ENCODE measurements at regions not wholly inside any gene's neighbourhood (a gene's known extent, or its start where the extent isn't known, plus 50 kb on each side); places are given as distances from the start of the nearest gene placed in this dataset.

- no peaks in the 10 kb centered on the region for H4K20me1 ChIP-seq (ENCODE audit: low read depth, low read length)
- no peak overlapping the region for H3K4me3 ChIP-seq (ENCODE audit: insufficient read depth, low read length, poor library complexity, severe bottlenecking)
- TF ChIP-seq EZH2phosphoT487 (conservative IDR thresholded peaks at IDR 0.05; ENCODE audit: low read length) (no peak), CTCF (IDR thresholded peaks at IDR 0.05; ENCODE audit: insufficient read depth, low read length, poor library complexity, severe bottlenecking) (no peak)
- no peaks in the 10 kb centered on the region for H3K9me2 ChIP-seq (replicated peaks; ENCODE audit: insufficient read depth, low read length)
- no peak overlapping the region for H3K9ac ChIP-seq (ENCODE audit: low read length)
- no peak overlapping the region for H3K4me2 ChIP-seq (ENCODE audit: low read depth, low read length, poor library complexity, severe bottlenecking)
- H3F3A ChIP-seq (ENCODE audit: insufficient read depth), result no peaks in the 10 kb centered on the region
- no peaks in the 10 kb centered on the region for H3K9me3 ChIP-seq (ENCODE audit: insufficient read depth, low read length)
- no peak overlapping the region for H2AFZ ChIP-seq (ENCODE audit: low read depth, low read length, severe bottlenecking)
- no peaks in the 10 kb centered on the region for H3K36me3 ChIP-seq (ENCODE audit: low read length)
- H3K79me2 ChIP-seq (ENCODE audit: insufficient read depth, low read length), result no peaks in the 10 kb centered on the region
- no peak overlapping the region for H3K27ac ChIP-seq (ENCODE audit: low read depth, low read length)
- H3K27me3 ChIP-seq (ENCODE audit: low read length), result no peaks in the 10 kb centered on the region
Measured at GRCh38 chr2:180707884-180708205, 272.6 kb upstream of the UBE2E3 start.

GRCh38 chr2:180707175-180707883 is 273.1 kb upstream of the UBE2E3 start:
- Histone ChIP-seq H3K9ac (ENCODE audit: low read length) (no peak overlapping the region), H3K9me2 (replicated peaks; ENCODE audit: insufficient read depth, low read length) (no peaks in the 10 kb centered on the region), H3K27ac (ENCODE audit: low read depth, low read length) (no peak overlapping the region), H3K4me3 (ENCODE audit: insufficient read depth, low read length, poor library complexity, severe bottlenecking) (no peak overlapping the region), H3K27me3 (ENCODE audit: low read length) (no peaks in the 10 kb centered on the region), H3K36me3 (ENCODE audit: low read length) (no peaks in the 10 kb centered on the region), H3F3A (ENCODE audit: insufficient read depth) (no peaks in the 10 kb centered on the region), H3K9me3 (ENCODE audit: insufficient read depth, low read length) (no peaks in the 10 kb centered on the region), H3K4me2 (ENCODE audit: low read depth, low read length, poor library complexity, severe bottlenecking) (no peak overlapping the region), H2AFZ (ENCODE audit: low read depth, low read length, severe bottlenecking) (no peak overlapping the region), H3K79me2 (ENCODE audit: insufficient read depth, low read length) (no peaks in the 10 kb centered on the region), H4K20me1 (ENCODE audit: low read depth, low read length) (no peaks in the 10 kb centered on the region)
- TF ChIP-seq CTCF (IDR thresholded peaks at IDR 0.05; ENCODE audit: insufficient read depth, low read length, poor library complexity, severe bottlenecking) (no peak), EZH2phosphoT487 (conservative IDR thresholded peaks at IDR 0.05; ENCODE audit: low read length) (no peak)

GRCh38 chr2:180706694-180707093 is 273.7 kb upstream of the UBE2E3 start:
- Histone ChIP-seq H3F3A (ENCODE audit: insufficient read depth) (no peaks in the 10 kb centered on the region), H3K9me2 (replicated peaks; ENCODE audit: insufficient read depth, low read length) (no peaks in the 10 kb centered on the region), H3K9ac (ENCODE audit: low read length) (no peak overlapping the region), H2AFZ (ENCODE audit: low read depth, low read length, severe bottlenecking) (no peak overlapping the region), H3K4me3 (ENCODE audit: insufficient read depth, low read length, poor library complexity, severe bottlenecking) (no peak overlapping the region), H3K4me2 (ENCODE audit: low read depth, low read length, poor library complexity, severe bottlenecking) (no peak overlapping the region), H3K79me2 (ENCODE audit: insufficient read depth, low read length) (no peaks in the 10 kb centered on the region), H4K20me1 (ENCODE audit: low read depth, low read length) (no peaks in the 10 kb centered on the region), H3K9me3 (ENCODE audit: insufficient read depth, low read length) (no peaks in the 10 kb centered on the region), H3K36me3 (ENCODE audit: low read length) (no peaks in the 10 kb centered on the region), H3K27ac (ENCODE audit: low read depth, low read length) (no peak overlapping the region), H3K27me3 (ENCODE audit: low read length) (no peaks in the 10 kb centered on the region)
- TF ChIP-seq EZH2phosphoT487 (conservative IDR thresholded peaks at IDR 0.05; ENCODE audit: low read length) (no peak), CTCF (IDR thresholded peaks at IDR 0.05; ENCODE audit: insufficient read depth, low read length, poor library complexity, severe bottlenecking) (no peak)

All from SU-DHL-6 (cell line).